ENCODE measurements at regions not wholly inside any gene's neighbourhood (a gene's known extent, or its start where the extent isn't known, plus 50 kb on each side); places are given as distances from the start of the nearest gene placed in this dataset.
"Not testable (repeated sequence)": the region's sequence is repeated elsewhere in the genome, so short reads cannot be mapped to it uniquely, and the experiment has no call there.

DNA sequence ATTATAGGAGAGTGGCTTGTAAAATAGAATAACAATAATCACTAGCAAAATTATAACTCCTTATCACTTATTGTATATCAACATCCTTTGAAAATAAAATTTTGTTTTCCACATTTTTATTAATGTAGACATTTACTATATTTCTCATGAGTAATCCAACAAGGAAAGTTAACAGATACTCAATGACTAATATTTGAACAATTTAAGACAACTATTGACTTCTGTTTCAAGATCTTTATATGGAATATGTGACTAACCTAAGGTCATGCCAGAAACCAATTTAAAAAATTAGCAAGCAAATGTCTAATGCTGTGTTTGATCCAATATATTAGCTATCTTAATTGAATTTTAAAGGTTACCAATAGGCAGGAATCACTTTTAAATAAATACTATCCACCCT lies 638.5 kb upstream of the FLRT2 start:
- DNase-seq (ENCODE audit: low spot score), result no peak

GRCh38 chr14:84894254-84894653 lies 635.7 kb upstream of the FLRT2 start:
- no peak for DNase-seq (ENCODE audit: low spot score)

- DNase-seq (ENCODE audit: low spot score), result no peak
Measured at GRCh38 chr14:84922370-84922769, 607.6 kb upstream of the FLRT2 start.

DNA sequence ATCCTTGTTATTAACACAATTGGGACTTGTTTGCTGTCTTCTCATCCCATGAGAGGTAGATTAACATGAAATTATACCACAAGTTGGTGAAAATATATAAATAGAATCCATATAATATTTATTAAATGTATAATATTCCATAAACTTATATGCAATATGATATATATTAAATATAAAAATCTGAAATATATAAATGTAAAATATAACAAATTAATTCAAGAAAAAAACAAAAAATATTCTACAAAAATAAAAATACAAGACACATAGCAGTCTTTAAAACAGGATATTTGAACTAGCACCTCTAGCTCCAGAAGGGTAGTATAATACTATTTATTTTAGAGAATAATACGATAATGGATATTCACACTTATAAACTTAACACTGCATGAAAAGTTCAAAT lies 603.3 kb upstream of the FLRT2 start:
- no peak for DNase-seq (ENCODE audit: low spot score)

DNA sequence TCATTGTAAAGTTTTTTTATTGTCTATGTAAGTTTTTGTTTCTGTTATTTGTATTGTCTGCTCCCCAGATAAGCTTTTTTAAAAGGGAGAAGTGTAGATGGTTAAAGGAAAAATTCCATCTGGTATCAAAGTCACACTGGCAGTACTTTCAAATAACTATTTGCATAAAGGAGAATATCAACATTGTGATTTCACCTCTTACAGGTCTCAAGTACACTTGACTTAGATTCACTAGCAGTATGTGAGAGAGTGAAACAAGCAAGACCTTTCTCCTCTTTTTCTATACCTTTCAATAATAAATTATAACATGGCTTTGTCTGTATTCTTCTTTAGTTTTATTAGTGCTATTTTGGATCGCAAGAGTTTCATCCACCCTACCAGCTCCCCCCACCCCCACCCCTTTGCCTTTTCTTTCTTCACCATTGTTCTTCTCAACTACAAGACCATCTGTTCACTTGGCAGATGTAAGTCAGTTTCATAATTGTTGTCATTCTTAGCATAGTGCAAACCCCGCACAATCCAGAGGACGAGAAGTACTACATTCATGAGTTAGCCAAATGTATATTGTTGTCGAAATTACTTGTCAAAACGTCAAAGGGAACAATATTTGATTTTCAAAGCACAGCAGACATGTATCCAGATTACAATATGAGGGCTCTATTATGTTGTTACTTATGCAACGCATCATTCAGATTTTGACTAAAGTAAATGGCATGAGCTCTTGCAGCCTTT lies 602.7 kb upstream of the FLRT2 start:
- DNase-seq (ENCODE audit: low spot score), result no peak

GRCh38 chr14:84929086-84929485 lies 600.9 kb upstream of the FLRT2 start:
- DNase-seq (ENCODE audit: low spot score), result no peak

- no peak for DNase-seq (ENCODE audit: low spot score)
Measured at GRCh38 chr14:84929834-84930233, 600.1 kb upstream of the FLRT2 start.

DNA sequence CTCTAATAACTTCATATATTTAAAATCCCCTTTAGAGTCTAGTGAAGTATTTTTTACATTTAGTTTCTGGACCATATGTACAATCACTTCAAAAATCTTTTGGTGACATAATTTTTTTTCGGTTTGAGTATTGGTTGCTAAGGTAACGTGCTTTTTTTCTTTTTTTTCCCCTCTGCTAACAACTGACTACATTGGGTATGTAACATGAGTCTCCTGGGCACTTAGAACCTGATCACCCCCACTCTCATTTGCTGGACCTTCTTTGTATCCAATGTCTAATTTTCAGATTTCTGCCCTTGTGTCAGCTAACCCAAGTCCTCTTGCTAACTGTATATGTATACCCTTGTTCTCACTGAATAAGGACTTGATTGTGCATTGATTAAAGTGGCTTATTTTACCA lies 592.9 kb upstream of the FLRT2 start:
- no peak for DNase-seq (ENCODE audit: low spot score)

GRCh38 chr14:84937449-84937848 lies 592.5 kb upstream of the FLRT2 start:
- no peak for DNase-seq (ENCODE audit: low spot score)

DNA sequence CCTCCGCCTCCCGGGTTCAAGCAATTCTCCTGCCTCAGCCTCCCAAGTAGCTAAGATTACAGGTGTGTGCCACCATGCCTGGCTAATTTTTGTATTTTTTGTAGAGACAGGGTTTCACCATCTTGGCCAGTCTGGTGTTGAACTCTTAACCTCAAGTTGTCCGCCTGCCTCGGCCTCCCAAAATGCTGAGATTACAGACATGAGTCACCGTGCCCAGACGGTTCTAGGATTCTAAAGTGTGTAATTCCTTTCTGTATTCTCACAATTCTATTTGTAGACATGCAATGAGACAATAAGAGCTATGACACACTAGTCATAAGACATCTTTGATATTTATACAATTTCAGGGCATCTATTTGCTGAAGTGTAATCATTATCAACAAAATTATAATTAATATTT lies 585.0 kb upstream of the FLRT2 start:
- not testable (repeated sequence) for DNase-seq (ENCODE audit: low spot score)

DNA sequence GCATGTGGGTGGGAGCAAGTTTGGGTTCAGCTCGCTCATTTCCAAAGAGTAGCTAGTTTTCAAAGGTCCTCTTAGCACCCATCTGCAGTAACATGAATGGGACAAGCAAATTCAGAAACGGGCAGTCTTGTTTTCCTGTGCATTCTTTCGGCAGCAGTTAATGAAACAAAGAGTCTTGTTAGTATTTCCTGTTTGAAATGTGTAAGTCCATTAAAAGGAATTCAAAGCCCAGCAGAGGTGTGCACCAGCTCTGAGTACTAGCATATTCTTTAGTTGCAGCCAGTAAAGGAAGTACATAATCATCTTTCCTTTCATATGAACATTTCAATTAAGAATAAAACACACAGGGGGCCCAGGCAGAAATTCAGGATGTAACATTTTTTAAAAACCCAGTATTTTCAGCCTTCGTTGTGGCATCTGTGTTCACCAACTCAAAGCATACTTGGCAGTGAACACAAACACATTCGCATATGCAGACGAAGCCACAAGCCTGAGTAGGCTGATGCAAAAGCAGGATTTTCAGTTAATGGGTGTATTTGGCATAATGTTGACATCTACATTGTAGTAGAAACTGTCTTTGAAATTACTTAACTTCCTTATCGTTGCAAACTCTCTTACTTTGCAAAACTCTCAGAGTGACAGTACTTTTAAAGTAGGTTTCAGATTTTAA lies 570.0 kb upstream of the FLRT2 start:
- DNase-seq (ENCODE audit: low spot score), result no peak

- no peak for DNase-seq (ENCODE audit: low spot score)
Measured at GRCh38 chr14:84961637-84962036, 568.3 kb upstream of the FLRT2 start.

GRCh38 chr14:84963518-84963917 lies 566.4 kb upstream of the FLRT2 start:
- no peak for DNase-seq (ENCODE audit: low spot score)

DNA sequence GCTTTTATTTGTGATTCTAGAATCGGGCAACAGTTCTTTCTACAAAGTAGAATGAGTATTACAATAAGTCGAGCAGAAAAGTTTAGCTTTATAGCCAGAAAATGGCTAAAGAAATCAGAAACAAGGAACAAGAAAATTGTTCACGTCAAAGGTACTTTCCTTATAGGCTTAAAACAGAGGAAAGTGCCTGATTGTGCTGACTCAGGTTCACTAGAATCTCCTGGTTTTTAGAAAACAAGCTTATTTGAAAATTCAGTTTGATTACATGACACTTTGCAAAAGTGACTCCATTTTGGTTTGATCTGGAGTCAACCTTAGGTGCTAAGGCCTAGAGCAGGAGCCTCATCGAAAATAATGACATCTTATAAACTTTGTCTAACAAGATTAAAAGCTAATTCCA lies 564.7 kb upstream of the FLRT2 start:
- no peak for DNase-seq (ENCODE audit: low spot score)

DNA sequence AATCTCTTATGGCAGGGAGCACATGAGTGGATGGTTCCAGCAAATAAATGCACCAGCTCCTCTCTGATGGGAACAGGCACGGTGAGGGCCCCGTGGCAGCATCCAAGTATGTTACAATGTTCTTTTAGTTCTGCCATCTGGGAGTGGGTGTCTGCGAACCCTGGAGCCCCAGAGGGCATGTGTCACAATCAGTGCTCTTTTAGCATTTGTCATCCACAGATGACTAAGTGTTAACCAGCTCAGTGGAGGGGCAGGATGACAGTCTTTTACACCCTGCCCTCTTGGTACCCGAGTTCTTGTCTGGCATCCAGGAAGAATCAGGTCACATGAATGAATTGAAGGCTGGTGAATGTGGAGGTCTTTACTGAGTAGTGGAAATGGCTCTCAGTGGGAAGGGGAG lies 560.4 kb upstream of the FLRT2 start:
- DNase-seq (ENCODE audit: low spot score), result no peak

DNA sequence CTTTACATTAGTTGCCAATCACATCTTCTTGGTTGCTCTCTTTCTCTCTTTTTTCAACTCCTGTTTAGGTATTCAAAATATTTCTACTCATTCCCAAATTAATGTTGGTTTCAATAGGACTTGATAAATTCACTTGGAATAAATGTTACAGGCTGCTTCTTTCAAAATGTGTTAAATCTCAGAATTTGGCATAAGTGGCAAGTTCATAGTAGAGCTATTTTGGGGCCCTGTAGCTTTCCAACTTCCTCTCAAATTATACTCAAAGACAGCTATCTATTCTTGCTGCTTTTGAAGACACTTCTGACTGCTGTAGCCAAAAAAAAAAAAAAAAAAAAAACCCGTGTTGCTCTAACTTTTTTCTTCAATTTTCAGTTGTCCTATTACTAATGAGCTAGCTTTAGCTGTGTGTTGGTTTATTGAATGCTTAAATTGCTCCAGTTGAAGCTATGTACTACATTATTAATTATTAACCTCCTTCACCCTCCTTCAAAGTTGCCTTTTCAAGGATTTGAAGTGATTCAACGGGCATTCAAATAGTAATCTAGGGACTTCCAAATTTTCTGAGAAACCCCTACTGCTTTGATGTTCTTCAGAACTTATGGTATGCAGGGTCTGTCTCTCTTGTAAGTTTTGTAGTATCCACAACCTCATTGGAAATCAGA lies 554.6 kb upstream of the FLRT2 start:
- no peak for DNase-seq (ENCODE audit: low spot score)

DNA sequence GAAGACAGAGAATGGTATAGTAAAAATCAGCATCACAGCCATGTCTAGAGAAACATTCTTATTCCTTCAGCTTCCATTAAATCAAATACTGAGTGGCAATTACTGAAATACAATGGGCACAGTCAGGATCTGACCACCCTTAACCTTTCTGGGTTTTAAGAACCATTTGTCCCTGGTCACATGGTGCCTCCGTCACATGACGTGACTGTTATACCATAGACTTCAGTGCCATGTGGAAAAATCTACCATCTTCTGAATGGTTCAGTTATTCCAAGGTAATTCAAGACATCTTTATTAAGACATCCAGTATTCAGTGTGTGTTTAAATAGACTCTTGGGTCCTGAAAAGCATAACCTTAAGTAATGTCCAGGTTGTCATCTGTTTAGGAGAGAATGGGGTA lies 553.1 kb upstream of the FLRT2 start:
- no peak for DNase-seq (ENCODE audit: low spot score)

DNA sequence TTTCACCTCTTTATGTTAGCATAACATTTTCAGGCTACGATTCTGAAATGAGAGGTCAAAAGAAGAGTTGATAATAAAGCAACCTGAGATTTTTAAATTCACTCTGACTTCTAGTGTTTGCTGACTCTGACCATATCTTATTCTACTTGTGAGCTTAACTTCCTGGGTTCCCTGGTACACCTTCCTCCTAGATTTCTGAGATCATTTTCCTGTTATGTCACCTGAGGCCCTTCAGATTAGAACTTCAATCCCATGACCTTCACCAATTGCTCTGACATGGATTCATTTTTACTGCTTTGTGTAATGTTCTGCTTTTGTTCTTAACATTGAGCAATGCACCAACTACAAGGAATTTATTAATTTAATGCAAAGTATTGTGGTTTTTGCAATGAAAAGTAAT lies 542.9 kb upstream of the FLRT2 start:
- DNase-seq (ENCODE audit: low spot score), result no peak

GRCh38 chr14:84988357-84988756 lies 541.6 kb upstream of the FLRT2 start:
- no peak for DNase-seq (ENCODE audit: low spot score)

- DNase-seq (ENCODE audit: low spot score), result no peak
Measured at GRCh38 chr14:84991021-84991420, 538.9 kb upstream of the FLRT2 start.

DNA sequence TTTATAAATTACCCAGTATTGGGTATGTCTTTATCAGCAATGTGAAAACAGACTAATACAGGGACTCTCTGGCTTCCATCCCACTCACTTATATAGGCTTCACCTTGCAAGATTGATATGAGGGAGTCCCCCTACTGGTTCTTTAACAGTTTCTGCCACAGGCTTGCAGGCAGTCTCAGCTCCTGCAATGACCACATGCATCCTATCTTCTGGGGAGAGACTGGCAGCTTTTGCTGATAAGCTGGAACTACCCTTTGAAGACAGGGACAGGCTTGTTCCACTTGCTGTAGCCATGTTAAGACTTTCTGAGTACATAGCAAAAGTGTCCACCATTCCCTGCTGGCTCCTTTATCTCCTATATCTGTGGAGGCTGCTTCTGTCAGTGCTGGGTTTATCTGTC lies 531.7 kb upstream of the FLRT2 start:
- no peak for DNase-seq (ENCODE audit: low spot score)

DNA sequence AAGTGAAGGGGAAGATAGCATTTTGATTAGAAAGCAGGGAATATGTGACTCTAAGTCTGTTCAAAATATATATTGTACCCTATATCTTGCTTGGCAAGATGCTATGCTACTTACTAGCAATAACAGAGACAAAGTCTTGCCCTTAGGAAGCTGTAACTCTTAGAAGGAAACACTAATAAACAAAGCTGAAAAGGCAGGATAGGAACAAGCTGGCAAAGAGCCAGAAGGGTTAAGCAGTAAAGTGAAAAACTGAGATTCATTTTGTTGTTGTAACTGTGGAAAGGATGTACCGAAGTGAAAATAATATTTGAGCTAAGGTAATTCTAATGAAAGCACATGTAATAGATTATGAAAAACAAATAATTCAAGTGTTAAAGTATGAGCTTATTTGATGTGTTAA lies 527.1 kb upstream of the FLRT2 start:
- DNase-seq (ENCODE audit: low spot score), result no peak

GRCh38 chr14:85003805-85004204 lies 526.1 kb upstream of the FLRT2 start:
- DNase-seq (ENCODE audit: low spot score), result no peak

DNA sequence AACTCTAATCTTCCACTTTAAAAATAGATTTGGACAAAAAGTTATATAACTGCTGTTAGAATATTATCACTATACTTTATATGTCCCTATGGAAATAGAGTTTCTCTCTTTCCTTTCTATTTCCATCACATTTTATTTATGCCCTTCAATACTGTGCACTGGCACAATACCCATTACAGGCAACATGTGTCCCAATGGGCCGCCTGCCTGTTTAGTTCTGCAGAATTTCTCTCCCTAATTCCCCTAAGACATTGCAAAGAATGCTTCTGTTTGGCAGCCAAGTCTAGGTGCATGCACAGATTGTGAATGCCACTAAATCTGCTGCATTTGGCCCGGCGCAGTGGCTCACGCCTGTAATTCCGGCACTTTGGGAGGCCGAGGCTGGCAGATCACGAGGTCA lies 520.4 kb upstream of the FLRT2 start:
- no peak for DNase-seq (ENCODE audit: low spot score)

Measured in CD4-positive, alpha-beta T cell treated with Interleukin-6 at 100 ng/mL for 8 hours (primary cell).